ENCODE measurements at regions not wholly inside any gene's neighbourhood (a gene's known extent, or its start where the extent isn't known, plus 50 kb on each side); places are given as distances from the start of the nearest gene placed in this dataset.

- Mint-ChIP-seq H3K4me1 (no peaks in the 10 kb centered on the region), H3K27me3 (ENCODE audit: insufficient read depth) (no peaks in the 10 kb centered on the region)
- WGBS, 2 experiments (ENCODE audit: insufficient coverage in 1 of 2, insufficient read length in 1 of 2): 87 to 100% methylated on average over 3 to 5 of the region's 5 CpGs
Observed at GRCh38 chr16:9627427-9627826, 536.0 kb downstream of the HAPSTR1 start.

GRCh38 chr16:9630119-9630518 lies 538.7 kb downstream of the HAPSTR1 start:
- no peak overlapping the region for H3K27ac Mint-ChIP-seq
- no peaks in the 10 kb centered on the region for H3K4me1 Mint-ChIP-seq
- Histone ChIP-seq H3K36me3 (ENCODE audit: control insufficient read depth, insufficient read depth, low read length) (no peaks in the 10 kb centered on the region), H3K9ac (ENCODE audit: extremely low read depth, low read length, poor library complexity, severe bottlenecking) (no peak overlapping the region), H3K4me1 (ENCODE audit: control insufficient read depth, insufficient read depth, low read length) (no peaks in the 10 kb centered on the region), H3K4me3 (ENCODE audit: low read length) (no peak overlapping the region), H3K9me3 (ENCODE audit: control insufficient read depth, low read length) (peaks cover 17% of the 10 kb centered on the region), H3K27ac (ENCODE audit: low read depth, low read length) (no peak overlapping the region), H3K27me3 (ENCODE audit: control insufficient read depth, insufficient read depth, low read length, poor library complexity, severe bottlenecking) (no peaks in the 10 kb centered on the region)
- no peaks in the 10 kb centered on the region for H3K36me3 Mint-ChIP-seq (ENCODE audit: low read depth)
- no peak for TF ChIP-seq CTCF (conservative IDR thresholded peaks at IDR 0.05)
- H3K4me3 Mint-ChIP-seq: no peak overlapping the region
- no peaks in the 10 kb centered on the region for H3K27me3 Mint-ChIP-seq (ENCODE audit: insufficient read depth)
- 92 to 100% methylated on average over 2 of the region's 3 CpGs for WGBS, 2 experiments (ENCODE audit: insufficient coverage in 1 of 2, insufficient read length in 1 of 2)
- peaks cover 26% of the 10 kb centered on the region for H3K9me3 Mint-ChIP-seq
- no peak for DNase-seq

More at GRCh38 chr16:9627427-9627826, 536.0 kb downstream of the HAPSTR1 start:
- H3K4me1 ChIP-seq (ENCODE audit: control insufficient read depth, insufficient read depth, low read length): no peaks in the 10 kb centered on the region
- H3K36me3 ChIP-seq (ENCODE audit: control insufficient read depth, insufficient read depth, low read length): no peaks in the 10 kb centered on the region
- Mint-ChIP-seq H3K4me3 (no peak overlapping the region), H3K27ac (no peak overlapping the region), H3K9me3 (peaks cover 7% of the 10 kb centered on the region), H3K36me3 (ENCODE audit: low read depth) (no peaks in the 10 kb centered on the region)
- H3K9ac ChIP-seq (ENCODE audit: extremely low read depth, low read length, poor library complexity, severe bottlenecking): no peak overlapping the region
- peaks cover 4% of the 10 kb centered on the region for H3K9me3 ChIP-seq (ENCODE audit: control insufficient read depth, low read length)
- H3K27ac ChIP-seq (ENCODE audit: low read depth, low read length): no peak overlapping the region
- no peak for TF ChIP-seq CTCF (conservative IDR thresholded peaks at IDR 0.05)
- DNase-seq: no peak
- no peak overlapping the region for H3K4me3 ChIP-seq (ENCODE audit: low read length)
- H3K27me3 ChIP-seq (ENCODE audit: control insufficient read depth, insufficient read depth, low read length, poor library complexity, severe bottlenecking): no peaks in the 10 kb centered on the region

GRCh38 chr16:9630985-9631384 lies 539.5 kb downstream of the HAPSTR1 start:
- no peak overlapping the region for H3K9ac ChIP-seq (ENCODE audit: extremely low read depth, low read length, poor library complexity, severe bottlenecking)
- no peaks in the 10 kb centered on the region for H3K27me3 Mint-ChIP-seq (ENCODE audit: insufficient read depth)
- H3K27ac Mint-ChIP-seq: no peak overlapping the region

More at GRCh38 chr16:9630985-9631384, 539.5 kb downstream of the HAPSTR1 start:
- Mint-ChIP-seq H3K9me3 (peaks cover 26% of the 10 kb centered on the region), H3K36me3 (ENCODE audit: low read depth) (no peaks in the 10 kb centered on the region), H3K4me1 (no peaks in the 10 kb centered on the region), H3K4me3 (no peak overlapping the region)
- Histone ChIP-seq H3K27ac (ENCODE audit: low read depth, low read length) (no peak overlapping the region), H3K4me1 (ENCODE audit: control insufficient read depth, insufficient read depth, low read length) (no peaks in the 10 kb centered on the region), H3K27me3 (ENCODE audit: control insufficient read depth, insufficient read depth, low read length, poor library complexity, severe bottlenecking) (no peaks in the 10 kb centered on the region), H3K9me3 (ENCODE audit: control insufficient read depth, low read length) (peaks cover 17% of the 10 kb centered on the region), H3K36me3 (ENCODE audit: control insufficient read depth, insufficient read depth, low read length) (no peaks in the 10 kb centered on the region), H3K4me3 (ENCODE audit: low read length) (no peak overlapping the region)
- no peak for DNase-seq
- TF ChIP-seq CTCF (conservative IDR thresholded peaks at IDR 0.05): no peak
- WGBS, 2 experiments (ENCODE audit: insufficient coverage in 1 of 2, insufficient read length in 1 of 2): 92 to 93% methylated on average over 3 to 4 of the region's 4 CpGs
